ENCODE measurements at regions not wholly inside any gene's neighbourhood (a gene's known extent, or its start where the extent isn't known, plus 50 kb on each side); places are given as distances from the start of the nearest gene placed in this dataset.
"Not testable (repeated sequence)": the region's sequence is repeated elsewhere in the genome, so short reads cannot be mapped to it uniquely, and the experiment has no call there.

- no peak for DNase-seq (ENCODE audit: low read depth in 2 of 2)
Measured at GRCh38 chr7:51455948-51456347, 139.3 kb upstream of the COBL start.

- no peak for DNase-seq (ENCODE audit: low read depth in 2 of 2)
Measured at GRCh38 chr7:51455513-51455912, 138.9 kb upstream of the COBL start.

- no peak for DNase-seq (ENCODE audit: low read depth in 2 of 2)
Measured at GRCh38 chr7:51455086-51455485, 138.5 kb upstream of the COBL start.

GRCh38 chr7:51452694-51453093 is 136.1 kb upstream of the COBL start:
- DNase-seq (ENCODE audit: low read depth in 2 of 2) = no peak

- DNase-seq (ENCODE audit: low read depth in 2 of 2) = no peak
Measured at GRCh38 chr7:51451751-51452476, 135.3 kb upstream of the COBL start.

- DNase-seq (ENCODE audit: low read depth in 2 of 2) = no peak
Measured at GRCh38 chr7:51450541-51450940, 133.9 kb upstream of the COBL start.

GRCh38 chr7:51446785-51447184 is 130.2 kb upstream of the COBL start:
- no peak for DNase-seq (ENCODE audit: low read depth in 2 of 2)

GRCh38 chr7:51446356-51446755 is 129.7 kb upstream of the COBL start:
- no peak for DNase-seq (ENCODE audit: low read depth in 2 of 2)

GRCh38 chr7:51444936-51445335 is 128.3 kb upstream of the COBL start:
- no peak for DNase-seq (ENCODE audit: low read depth in 2 of 2)

GRCh38 chr7:51430480-51431086 is 114.0 kb upstream of the COBL start:
- DNase-seq (ENCODE audit: low read depth in 2 of 2) = peak in 1 of 2 donors; percentile 15

GRCh38 chr7:51428217-51428887 is 111.7 kb upstream of the COBL start:
- DNase-seq (ENCODE audit: low read depth in 2 of 2) = no peak

GRCh38 chr7:51426163-51426562 is 109.6 kb upstream of the COBL start:
- DNase-seq (ENCODE audit: low read depth in 2 of 2) = no peak

GRCh38 chr7:51409934-51410333 is 93.3 kb upstream of the COBL start:
- DNase-seq (ENCODE audit: low read depth in 2 of 2) = not testable (repeated sequence)

- not testable (repeated sequence) for DNase-seq (ENCODE audit: low read depth in 2 of 2)
Measured at GRCh38 chr7:51397608-51398007, 81.0 kb upstream of the COBL start.

GRCh38 chr7:51393003-51393402 is 76.4 kb upstream of the COBL start:
- not testable (repeated sequence) for DNase-seq (ENCODE audit: low read depth in 2 of 2)

- not testable (repeated sequence) for DNase-seq (ENCODE audit: low read depth in 2 of 2)
Measured at GRCh38 chr7:51389952-51390351, 73.3 kb upstream of the COBL start.

GRCh38 chr7:51389216-51389812 is 72.7 kb upstream of the COBL start:
- not testable (repeated sequence) for DNase-seq (ENCODE audit: low read depth in 2 of 2)

- not testable (repeated sequence) for DNase-seq (ENCODE audit: low read depth in 2 of 2)
Measured at GRCh38 chr7:51388241-51388640, 71.6 kb upstream of the COBL start.

- not testable (repeated sequence) for DNase-seq (ENCODE audit: low read depth in 2 of 2)
Measured at GRCh38 chr7:51386806-51387568, 70.4 kb upstream of the COBL start.

- not testable (repeated sequence) for DNase-seq (ENCODE audit: low read depth in 2 of 2)
Measured at GRCh38 chr7:51386184-51386583, 69.6 kb upstream of the COBL start.

- not testable (repeated sequence) for DNase-seq (ENCODE audit: low read depth in 2 of 2)
Measured at GRCh38 chr7:51382243-51382642, 65.6 kb upstream of the COBL start.
